GM21447 (cell line): ENCODE measurements at regions not wholly inside any gene's neighbourhood (a gene's known extent, or its start where the extent isn't known, plus 50 kb on each side); places are given as distances from the start of the nearest gene placed in this dataset.

ENCODE experiments used
- ATAC-seq: cut with Tn5 transposase; IDR thresholded peaks from one replicate; pipeline ENCODE4 v1.9.1; 2021; ENCODE audit not compliant: unreplicated experiment

- no peak for ATAC-seq
Observed at GRCh38 chr21:41689289-41689583, 77.6 kb downstream of the RIPK4 start.

GRCh38 chr21:41687633-41688032 lies 79.2 kb downstream of the RIPK4 start:
- ATAC-seq = no peak

DNA sequence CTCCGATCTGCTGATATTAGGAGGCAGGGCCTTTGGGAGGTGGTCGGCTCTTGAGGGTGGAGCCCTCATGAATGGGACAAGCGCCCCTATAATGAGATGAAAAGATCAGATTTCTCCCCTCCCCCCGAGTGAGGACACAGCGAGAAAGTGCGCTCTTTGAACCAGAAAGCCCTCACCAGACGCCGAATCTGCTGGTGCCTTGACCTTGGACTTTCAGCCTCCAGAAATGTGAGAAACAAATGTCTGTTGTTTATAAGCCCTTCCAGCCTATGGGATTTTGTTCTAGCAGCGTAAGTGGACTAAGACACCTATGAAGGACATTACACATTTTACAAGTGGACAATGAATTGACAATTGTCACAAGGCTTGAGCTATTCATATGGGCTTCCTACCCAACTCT lies 80.2 kb downstream of the RIPK4 start:
- ATAC-seq = no peak

GRCh38 chr21:41685511-41686149 lies 81.2 kb downstream of the RIPK4 start:
- ATAC-seq = no peak

DNA sequence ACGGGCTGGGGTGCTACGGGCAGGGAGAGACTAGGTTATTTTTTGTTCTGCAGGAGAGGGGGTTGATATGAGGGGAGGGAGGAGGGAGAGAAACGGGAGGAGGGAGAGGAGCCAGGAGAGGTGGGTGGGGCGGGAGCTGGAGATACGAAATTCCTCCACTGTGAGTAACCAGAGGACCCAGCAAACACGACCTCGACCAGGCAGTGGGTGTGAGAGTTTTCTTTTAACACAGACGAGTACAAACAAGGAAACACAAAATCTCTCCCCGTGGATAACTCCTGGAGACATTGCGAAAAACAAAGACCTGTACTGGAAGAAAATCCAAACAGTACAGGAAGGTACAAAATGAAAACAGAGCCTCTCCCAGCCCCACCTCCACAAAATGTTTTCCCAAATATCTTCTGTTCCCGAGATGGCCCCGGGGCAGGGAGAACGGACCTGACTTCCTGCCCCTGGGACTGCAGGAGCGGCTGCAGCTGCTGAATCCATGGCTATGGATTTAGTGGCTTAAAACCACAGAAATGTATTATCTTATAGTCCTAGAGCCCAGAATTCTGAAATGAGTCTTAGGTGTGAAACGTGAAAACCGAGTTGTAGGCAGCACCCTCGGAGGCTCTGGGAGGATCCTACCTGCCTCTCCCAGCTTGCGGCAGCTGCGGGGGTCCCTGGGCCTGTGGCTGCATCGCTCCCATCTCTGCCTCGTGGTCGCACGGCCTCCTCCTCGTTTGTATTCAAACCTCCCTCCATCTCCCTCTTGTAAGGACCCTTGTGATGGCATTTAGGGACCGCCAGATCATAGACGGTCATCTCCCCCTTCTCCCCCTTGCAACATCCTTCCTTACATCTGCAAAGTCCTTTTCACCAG lies 82.2 kb downstream of the RIPK4 start:
- no peak for ATAC-seq

DNA sequence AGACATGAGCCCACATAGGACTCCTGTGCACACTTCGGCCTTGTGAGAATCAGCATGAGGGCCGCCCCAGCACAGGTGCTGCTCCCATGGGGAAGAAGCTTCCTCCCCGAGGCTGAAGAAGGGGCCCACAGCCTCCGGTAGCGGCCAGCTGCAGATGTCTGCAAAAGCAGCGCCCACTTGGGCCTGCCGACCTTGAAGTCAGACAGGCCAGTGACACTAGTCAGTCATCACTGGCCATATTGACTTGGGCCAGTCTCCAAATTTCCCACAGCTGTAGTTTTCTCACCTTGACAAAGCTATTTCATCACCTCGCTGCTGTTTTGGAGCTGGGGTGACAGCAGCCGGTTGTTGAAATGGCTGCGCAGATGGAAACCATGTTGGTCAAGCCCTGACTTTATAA lies 83.0 kb downstream of the RIPK4 start:
- no peak for ATAC-seq

DNA sequence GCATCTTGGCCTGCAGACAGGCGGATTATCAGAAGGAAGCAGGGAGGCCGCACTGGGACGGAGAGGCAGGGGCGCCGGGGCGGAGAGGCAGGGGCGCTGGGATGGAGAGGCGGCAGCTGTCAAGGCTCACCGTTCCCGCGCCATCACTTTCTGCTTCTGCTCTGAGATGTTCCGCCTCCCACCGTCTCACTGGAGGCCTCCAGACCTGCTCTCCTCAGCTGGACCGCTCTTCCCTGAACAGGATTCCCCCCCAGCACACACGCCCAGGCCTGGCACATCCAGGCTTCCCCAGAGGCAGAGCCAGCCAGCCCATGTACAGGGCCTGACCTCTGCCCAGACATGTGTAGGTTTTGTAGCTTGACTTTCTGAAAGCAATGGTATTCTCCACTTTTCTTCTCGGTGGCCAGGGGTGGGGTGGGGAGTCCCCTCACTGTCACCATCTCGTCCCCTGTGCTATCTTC lies 84.1 kb downstream of the RIPK4 start:
- ATAC-seq = no peak

DNA sequence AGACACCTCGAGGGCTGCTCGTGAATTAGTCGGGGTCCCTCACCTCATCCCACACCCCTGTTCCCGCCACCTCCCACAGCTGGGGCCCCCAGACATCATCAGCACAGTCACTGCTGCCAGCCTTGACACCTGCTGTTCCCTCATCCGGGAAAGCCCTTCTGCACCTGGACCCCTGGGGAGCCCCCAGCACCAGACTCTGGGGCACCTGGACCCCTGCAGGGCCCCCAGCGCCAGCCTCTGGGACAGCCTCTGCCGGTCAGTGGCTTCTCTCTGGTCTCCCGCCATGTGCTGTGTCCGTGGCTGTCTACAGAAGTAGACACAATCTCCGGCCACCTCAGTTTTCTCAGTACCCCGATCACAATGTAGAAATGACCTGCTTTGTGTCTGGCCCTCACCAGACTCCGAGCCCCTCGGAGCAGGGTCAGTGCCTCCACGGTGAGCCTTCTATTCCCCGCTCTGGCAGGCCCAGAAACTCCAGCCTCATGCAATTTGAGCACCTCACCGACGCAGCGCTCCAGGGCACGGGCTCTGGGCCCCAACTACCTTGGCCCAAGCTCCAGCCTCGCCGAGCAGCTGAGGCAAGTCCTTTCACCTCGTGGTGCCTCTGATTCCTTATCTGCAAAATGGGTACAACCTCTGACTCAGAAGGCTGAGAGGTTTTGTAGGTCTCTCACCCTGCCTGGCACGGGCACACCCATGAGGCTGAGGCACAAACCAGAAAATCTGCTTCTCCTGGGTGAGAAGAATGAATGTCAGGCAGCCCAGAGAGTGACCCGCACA lies 84.7 kb downstream of the RIPK4 start:
- ATAC-seq = no peak

DNA sequence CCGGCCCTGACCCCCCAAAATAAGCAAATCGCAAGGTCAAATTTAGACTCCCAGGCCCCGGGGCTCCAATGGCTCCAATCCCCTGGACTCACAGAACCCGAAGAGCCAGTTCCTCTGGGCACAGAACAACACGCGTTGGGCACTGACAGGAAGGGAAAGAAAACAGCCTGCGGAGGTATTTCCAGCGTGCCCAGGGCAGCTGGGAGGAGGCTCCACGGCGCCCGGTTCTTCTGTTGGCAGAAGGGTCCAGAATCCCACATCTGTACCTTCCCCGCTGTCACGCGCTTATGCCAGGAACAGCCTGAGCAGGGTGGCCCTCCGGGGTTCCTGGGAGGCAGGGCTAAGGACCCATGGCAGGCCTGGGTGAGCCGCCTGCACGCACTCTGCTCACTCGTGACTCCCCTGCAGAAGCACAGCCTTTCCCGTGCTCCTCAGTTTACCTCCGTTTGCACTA lies 85.5 kb downstream of the RIPK4 start:
- ATAC-seq = no peak

DNA sequence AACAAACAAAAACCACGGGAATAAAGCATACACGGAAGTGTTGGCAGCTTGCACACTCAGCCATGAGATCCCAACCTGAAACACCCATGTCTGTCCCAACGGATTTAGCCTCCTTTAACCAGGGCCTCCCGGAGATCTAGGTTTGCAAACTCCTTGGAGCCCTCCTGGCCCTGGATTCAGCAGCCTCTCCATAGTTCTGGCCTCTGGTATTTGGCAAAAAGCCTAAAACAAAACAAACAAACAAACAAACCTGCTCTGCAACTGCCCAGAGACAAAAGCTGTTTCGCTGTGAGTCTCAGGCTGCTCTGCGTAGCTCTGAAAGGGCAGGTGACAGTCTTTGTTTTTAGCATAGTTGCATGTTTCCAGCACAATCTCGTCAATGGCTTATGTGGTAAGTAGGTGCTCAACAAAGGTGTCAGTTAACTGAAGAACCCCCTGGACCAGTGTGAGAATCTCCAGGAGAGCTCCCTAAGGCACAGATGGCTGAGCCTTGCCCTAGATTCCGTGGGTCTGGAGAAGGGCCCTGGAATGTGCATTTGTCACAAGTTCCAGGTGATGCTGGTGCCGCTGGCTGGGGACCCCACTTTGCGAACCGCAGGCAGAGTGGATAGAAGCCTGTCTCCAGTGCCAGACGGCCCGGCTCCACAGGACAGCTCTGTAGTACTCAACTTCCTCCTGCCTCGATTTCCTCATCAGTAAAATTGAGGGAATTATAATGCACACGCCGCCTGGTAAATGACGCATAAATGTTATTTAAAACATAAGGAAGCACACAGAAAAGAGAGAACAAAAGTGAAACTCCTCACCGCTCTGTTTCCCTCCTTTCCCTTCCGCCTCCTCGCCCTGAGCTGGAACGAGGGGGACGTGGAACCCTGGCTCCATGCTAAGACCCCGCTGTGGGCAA lies 86.2 kb downstream of the RIPK4 start:
- no peak for ATAC-seq

DNA sequence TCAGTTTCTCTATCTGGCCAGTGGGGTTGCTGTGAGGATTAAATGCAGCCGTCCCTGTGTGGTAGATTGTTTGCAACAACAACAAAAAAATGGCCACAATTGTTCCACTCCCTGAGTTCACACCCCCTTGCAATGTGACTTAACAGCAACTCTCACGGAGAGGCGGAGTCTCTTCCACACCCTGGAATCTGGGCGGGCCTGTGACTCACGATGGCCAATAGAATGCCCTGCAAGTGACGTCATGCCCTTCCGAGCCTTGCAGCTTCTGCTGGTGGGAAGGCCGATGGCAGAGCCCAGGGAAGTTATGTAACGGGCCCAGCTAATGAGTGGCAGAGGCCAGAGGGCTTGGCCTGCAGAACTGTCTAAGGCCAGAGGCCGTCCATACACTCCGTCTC lies 87.9 kb downstream of the RIPK4 start:
- ATAC-seq = no peak

GRCh38 chr21:41678016-41678923 lies 88.6 kb downstream of the RIPK4 start:
- ATAC-seq = no peak

GRCh38 chr21:41677671-41678015 lies 89.2 kb downstream of the RIPK4 start:
- ATAC-seq = no peak

DNA sequence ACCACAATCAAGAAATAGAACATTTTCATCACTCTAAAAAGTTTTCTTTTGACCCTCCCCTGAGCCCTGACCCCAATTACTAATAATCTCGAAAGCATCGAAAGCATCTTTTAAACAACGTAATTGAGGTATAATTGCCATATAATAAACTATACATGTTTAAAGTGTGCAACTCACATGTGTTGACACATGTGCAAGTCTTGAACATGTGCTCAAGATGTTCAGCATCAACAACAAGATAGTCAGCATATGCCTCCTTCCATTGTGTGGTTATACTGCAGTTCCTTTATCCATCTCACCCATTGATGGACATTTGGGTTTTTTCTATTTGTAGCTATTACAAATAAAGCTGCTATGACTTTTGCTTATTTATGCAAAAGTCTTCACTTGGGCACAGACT lies 90.7 kb downstream of the RIPK4 start:
- no peak for ATAC-seq

DNA sequence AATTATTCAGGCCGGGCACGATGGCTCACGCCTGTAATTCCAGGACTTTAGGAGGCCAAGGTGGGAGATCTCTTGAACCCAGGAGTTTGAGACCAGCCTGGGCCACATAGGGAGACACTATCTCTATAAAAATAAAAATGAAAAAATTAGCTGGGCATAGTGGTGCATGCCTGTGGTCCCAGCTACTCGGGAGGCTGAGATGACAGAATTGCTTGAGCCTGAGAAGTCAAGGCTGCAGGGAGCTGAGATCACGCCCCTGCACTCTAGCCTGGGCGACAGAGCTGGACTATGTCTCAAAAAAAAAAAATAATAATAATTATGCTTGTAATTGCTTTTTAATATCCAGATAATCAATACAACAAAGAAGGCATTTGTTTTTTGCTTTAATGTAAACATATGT lies 91.3 kb downstream of the RIPK4 start:
- ATAC-seq = no peak

DNA sequence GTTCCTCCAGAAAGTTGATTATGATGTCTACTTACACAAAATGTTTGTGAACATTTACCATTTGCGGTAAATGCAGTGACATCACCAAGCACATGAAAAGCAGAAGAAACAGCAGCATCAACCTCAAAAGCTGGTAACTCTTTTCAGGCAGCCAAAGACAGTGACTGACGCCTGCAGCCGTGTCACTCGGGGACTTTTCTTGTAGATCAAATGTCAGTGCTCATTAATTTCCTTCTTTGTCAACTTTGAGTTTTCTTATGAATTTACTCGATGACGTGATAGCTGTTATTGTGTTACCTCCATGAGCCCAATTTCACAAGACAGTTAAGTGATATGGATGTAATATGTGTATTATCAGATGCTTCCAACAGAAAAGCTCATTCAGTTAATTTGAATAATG lies 92.5 kb downstream of the RIPK4 start:
- ATAC-seq = no peak

- no peak for ATAC-seq
Observed at GRCh38 chr21:41673596-41674335, 93.1 kb downstream of the RIPK4 start.

- no peak for ATAC-seq
Observed at GRCh38 chr21:41673071-41673470, 93.8 kb downstream of the RIPK4 start.

DNA sequence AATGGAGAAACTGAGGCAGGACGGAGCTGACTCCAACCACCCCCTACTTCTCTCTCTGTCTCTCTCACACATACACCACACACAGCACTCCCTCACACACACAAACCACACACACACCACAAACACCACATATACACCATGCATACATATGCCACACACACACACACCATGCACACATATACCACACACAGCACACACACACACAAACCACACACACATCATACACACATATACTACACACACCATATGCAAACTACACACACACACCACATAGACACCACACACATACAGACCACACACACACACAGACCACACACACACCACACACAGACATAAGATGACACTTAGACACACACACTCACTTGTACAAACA lies 94.3 kb downstream of the RIPK4 start:
- no peak for ATAC-seq
